ENCODE measurements at regions not wholly inside any gene's neighbourhood (a gene's known extent, or its start where the extent isn't known, plus 50 kb on each side); places are given as distances from the start of the nearest gene placed in this dataset.
A peak's percentile ranks its signal among the peaks of the same experiment; 100 is the strongest.

DNA sequence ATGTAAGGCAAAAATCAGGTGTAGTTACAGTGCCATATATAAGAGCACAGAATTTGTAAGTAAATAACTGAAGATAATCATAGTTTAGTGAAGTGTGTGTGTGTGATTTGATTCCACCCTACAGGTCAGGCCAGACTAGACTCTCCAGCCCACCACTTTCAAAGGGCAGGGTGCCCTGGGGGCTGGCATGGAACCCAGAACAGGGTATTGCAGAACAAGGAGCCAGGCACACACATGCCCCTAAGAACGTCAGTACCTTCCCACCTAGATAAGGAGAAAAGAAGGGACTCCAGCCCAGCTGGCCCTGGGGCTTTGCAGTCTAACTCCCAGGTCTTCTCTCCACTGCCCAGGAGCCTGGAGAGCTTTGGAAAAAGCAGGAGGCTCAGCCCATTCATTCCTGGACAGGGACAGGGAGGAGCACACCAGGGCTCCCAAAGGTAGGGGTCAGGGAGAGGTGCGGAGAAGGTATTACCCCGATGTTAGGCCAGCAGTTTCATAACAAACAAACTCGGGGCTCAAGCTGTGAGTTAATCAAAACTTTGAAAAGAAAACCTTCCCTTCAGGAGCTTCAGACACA, 149.7 kb upstream of the VANGL1 start:
- no peak for DNase-seq (ENCODE audit: low spot score)

DNA sequence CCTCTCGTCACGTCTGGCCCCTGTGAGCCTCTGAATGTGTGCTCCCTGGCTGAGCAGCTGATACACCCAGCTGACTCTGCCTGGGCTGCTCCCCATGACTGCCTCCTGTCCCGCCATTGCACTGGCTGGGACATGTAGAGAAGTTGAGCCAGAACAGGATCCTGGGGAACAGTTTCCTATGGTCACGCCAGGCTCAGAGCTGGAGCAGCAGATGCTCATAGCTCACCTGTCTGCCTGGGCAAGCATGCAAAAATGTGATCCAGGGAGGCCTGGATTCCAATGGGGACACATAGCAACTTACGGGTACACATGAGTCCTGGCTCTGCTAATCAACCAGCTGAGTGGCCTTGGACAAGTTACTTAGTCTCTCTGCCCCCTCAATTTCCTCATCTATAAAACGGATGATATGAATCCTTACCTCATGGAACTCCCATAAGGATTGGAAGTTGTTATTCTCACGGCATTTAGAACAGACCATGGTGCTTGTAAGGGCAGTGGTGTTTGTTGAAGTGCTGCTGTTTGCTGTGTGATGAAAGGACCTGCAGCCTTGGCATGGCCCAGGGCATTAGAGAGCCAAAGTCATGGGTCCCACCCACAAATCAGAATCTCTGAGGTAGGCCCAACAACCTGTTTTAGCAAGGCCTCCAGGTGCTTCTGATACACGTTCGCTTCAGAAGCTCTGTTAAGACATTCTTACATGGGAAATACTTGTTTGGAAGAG, 150.3 kb upstream of the VANGL1 start:
- no peak for DNase-seq (ENCODE audit: low spot score)

DNA sequence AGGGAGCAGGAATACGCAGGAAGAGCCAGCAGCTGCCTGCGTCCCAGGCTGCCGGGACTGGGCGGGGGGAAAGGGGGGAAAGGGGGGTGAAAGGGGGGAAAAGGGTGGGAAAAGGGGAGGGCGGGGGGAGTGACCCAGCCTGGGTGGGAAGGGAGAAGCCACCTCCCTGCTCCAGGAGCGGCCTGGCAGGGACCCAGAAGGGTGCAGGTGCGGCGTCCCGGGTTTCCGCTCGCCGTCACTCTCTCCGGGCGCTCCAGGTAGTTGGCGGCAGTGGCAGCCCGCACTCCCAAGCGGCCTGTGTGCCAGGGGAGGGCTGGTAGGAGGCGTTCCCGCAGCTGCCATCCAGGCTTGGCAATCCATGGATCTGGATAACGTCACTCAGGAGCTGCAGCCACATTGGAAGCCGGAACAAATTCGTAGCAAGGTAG, 141.0 kb upstream of the NGF start:
- no peak for DNase-seq (ENCODE audit: low spot score)

DNA sequence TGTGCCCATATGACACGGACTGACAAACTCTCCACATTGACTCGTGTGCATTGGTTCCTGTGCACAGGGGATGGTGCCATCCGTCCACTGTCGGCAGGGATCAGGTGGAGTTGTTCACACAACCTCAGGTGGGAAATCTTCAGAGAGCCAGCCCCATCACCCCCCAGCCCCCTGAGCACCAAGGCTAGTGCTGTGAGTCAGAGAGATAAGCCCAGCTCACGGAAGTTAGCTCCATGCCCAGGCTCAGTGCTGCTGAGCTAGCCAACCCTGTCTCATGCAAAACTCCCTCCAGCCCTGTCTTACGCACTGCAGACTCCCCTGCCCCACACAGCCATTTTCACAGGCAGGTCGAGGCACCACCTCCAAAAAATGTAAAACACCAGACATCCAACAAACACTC, 139.0 kb upstream of the NGF start:
- no peak for DNase-seq (ENCODE audit: low spot score)

DNA sequence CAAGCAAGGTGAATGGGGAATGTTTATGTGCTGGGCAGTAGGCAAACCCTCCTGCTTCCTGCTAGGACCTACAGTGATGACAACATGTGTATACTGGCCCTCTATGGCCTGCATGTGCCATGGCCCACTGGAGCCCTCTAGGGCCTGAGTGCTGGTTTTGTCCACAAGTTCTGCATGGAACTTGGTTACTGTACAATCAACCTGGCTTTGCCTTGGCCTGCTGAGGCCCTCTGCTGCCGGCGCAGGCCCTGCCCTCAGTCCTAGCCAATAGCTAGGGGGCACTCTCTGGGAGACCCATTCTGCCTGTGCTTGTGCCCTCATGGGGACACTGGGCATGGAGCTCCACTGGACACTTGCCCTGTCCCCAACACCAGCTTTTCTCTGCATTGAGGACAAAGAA, 138.6 kb upstream of the NGF start:
- peak; percentile 41 for DNase-seq (ENCODE audit: low spot score)

DNA sequence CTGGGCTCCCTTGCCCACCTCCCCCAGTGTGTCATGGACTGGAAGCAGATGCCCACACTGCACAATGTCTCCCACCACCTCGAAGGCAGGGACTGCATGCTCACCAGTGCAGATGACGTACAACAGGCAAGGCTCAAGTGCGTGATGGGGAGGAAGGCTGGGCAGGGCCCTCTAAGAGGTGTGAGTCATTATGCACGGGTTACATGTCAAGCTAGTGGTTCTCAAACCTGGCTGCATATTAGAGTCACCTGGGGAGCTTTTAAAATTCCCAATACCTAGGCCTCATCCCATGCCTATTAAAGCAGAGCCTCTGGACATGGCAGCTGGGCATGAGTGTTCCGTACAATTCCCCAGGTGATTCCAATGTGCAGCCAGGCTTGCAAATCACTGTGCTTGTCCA, 137.9 kb upstream of the NGF start:
- no peak for DNase-seq (ENCODE audit: low spot score)

DNA sequence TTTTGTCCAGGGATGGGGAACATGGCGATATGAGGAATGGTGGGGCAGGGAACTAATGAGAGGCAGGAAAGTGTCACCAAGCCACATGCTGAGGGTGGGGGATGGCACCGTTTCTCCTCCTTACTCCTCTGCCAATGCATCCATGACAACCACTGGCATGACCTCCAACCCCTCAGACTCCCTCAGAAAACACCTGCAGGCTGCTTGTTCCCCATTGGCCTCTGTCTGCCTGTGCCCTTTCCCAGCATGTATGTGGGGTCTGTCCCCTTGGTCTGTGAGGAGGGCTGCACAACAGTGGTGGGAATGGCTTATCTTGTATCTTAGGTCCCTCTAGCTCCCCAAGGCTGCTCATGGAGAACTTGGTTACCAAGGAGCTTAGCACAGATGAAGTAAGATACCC, 137.2 kb upstream of the NGF start:
- no peak for DNase-seq (ENCODE audit: low spot score)

DNA sequence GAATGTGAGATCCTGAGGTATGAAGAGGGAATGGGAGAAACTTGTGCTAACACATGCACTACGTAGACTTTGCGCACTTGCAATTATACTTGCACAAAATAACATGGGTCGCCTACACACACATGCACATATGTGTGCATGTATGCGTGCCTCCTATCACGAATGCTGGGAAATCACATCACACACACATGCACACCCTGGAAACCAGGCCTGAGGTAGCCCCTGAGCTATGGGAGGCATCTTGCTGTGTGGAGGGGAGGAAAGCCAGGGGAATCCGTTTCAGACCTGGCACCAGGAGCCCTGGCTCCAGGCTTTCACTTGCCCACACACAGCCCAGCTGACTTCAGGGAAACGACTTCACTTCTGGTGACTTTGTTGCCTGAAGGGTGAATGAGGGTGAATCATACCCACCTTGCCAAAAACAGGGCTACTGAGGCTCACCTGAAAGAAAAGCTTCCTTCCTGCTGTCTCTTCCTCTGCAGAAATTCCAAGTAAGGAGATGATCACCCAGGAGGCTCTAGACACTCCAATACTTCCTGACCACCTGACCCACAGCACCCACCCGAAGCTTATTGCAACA, 136.0 kb upstream of the NGF start:
- DNase-seq (ENCODE audit: low spot score) = no peak

DNA sequence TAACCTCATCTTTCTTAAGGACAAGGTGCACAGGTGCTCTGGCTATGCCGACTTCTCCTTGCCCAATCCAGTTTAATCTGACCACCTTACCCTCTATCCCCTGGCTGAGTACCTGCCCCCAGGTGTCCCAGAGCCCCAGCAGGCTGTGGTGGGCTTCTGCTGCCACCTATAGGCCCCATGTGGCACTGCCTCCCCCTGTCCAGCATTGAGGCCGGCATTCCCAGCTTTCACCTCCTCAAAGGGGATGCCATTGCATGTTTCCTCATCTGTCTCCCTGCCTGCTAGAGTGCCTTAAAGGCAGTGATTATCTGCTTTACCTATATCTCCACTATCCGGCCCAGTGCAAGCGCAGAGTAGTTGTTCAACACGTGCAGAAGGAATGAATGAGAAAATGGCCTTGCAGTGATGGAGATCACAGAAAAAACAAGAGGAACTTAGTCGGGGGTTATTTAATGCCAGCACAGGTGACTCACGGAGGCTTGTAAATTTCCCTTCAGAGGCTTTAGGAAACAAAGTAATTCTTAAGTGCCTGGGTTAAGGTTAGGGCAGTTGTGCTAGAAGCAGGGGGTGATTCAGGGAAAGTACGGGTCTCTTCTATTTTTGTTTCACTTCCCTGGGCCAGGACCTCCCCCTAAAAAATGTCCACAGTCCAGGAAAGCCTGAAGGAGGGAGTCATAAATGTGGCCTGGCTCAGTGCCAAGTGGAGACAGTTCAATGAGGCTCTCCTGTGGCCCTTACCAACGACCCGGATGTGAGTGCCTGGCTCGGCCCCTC, 131.8 kb upstream of the NGF start:
- DNase-seq (ENCODE audit: low spot score) = peak; percentile 66

DNA sequence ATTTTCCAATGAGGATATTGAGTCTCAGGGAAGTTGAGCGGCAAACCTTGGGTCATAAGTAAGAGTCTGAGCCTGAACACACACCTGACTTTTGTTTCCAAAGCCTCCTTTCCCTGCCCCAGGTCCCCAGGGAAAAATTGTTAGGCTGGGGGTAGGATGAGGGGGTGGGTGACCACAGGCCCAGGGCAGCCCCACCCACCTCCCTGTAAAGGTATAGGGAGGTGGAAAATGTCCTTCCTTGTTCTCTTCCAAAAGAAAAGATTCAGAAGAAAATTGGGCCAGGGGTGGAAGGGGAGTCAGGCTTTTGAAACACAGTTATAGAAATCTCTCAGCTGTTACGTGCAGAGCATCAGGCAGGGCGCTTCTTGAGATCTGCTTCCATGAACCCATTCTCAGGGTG, 129.7 kb upstream of the NGF start:
- no peak for DNase-seq (ENCODE audit: low spot score)

DNA sequence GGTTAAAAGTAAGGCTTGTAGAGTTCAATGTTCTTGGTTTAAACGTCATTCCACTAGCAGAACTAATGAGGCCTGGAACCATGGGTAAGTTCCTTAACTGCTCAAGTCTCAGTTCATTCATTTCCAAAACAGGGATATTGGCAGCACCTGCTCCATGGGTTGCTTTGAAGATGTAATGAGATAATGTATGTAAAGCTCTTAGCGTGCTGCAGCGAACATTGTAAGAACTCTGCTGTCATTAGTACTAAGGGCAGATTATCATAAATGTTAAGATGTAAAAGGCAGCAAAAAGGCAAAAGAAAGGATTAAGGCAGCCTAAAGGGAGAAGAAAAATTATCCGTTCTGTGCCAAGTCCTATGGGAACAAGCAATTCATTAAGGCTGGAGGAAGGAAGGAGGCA, 129.1 kb upstream of the NGF start:
- DNase-seq (ENCODE audit: low spot score) = no peak

DNA sequence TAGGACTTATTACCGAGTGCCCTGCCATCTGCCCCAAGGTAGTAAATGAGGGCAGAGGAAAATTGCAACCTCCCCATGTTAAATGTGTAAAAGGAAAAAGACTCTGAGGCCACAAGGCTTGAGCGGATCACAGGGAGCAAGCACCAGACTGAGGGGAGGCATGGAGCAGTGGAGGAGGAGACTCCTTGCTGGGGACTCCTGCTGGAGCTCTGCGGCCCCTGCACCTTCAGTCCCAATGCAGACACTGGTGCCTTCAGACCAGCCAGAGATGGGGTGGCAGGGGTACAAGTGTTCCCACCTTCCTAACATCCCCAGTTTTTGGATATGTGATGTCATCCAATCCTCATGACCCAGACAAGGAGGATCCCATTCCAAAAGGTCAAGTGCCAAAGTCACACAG, 128.4 kb upstream of the NGF start:
- DNase-seq (ENCODE audit: low spot score) = peak; percentile 34

DNA sequence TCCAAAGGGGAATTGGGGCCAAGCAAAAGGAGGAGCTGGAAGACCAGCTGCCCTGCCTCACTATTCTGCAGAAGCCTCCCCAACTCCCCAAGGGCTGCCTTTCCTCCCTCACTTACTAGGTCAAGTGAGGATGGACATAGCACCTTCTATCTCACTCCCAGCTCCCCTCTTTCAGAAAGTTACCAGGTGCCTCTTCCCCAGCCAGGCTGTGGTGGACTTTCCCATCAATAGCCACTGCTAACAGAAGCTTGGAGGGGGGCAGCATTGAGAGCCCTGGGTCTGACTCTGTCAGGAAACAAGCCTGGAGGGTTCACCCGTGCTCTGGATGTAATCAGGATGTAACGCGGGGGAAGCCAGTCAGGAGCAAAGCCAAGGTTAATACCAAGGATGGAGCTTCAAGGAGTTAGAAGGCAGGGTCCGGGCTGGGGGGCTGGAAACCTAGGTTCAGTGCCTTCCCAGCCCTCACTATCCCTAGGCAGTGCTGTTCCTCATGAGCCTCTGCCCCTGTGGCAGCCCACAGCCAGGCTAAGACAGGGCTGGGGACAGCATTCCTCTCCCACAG, 127.8 kb upstream of the NGF start:
- no peak for DNase-seq (ENCODE audit: low spot score)

DNA sequence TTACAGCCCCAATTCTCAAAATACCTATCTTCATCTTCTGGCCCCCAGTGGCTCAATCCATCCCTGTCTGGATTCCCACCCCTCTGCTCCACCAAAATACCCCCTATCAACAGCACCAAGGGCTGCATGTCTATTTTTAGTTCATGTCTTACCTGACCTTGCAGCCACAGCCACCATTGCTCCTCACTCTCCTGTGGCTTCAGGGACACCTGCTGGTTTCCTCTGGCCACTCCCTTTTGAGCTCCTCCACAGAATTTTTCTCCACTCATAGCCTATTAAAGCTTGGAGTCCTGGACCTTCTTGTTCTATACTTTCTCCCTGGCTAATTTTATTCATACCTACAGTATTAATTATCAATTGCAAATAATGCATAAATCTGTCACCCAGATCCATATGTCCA, 125.3 kb upstream of the NGF start:
- no peak for DNase-seq (ENCODE audit: low spot score)

DNA sequence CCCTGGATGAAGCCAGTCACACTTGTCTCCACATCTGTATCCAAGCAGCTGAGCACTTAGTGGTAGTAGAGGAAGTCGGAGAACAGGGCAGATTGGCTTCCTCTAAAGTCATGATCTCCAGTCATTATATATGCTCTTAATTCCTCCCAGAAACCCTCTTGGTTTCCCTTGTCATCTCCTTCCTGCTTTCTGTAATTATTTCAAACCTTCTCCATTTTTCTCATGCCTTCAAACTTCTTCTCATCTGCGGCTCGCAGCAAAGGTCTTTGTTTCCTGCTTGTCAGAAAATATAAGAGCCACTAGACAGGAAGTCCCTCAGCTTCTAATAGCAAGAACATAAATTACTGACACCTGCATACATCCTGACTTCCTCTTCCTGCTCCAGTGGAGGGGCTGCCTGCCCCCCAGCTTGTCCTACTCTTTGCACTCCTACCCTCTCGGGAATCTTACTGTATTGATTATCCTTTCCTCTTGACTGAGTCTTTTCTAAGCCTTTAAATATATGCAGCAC, 124.6 kb upstream of the NGF start:
- DNase-seq (ENCODE audit: low spot score) = no peak

DNA sequence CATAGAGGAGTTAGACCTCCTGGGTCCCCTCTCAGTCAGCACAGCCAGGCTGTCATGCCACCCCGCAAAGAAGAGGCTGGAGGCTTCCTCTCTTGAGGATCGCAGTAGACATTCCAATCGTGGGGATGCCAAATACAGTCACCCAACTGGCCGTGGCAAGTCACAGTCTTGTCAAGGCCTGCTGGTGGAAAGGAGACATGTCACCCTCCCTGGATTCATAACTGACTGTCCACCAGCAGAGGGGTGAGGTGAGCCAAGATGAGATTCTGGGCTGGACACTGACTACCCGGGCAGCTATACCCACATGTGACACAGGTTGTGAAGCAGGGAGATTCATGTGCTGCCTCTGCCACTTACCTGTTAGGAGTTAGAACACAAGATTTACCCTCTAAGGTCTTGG, 123.5 kb upstream of the NGF start:
- no peak for DNase-seq (ENCODE audit: low spot score)

DNA sequence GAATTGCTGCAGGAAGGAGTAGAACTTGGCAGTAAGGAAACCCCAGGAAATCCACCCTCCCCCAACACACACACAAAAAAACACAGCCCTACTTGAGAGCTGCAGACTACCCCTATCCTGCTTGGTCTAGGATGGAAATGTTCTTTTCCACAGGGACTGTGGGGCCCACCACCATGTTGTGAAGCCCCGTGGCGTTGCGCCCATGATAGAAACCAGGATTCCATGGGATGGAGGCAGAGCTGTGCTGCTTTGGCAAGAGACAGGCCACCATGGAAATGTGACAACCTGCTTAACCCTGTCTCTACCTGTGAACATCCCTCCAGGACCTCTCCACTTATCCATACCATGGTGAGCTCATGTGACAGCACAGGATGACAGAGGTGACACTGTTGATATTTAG, 121.1 kb upstream of the NGF start:
- DNase-seq (ENCODE audit: low spot score) = no peak

DNA sequence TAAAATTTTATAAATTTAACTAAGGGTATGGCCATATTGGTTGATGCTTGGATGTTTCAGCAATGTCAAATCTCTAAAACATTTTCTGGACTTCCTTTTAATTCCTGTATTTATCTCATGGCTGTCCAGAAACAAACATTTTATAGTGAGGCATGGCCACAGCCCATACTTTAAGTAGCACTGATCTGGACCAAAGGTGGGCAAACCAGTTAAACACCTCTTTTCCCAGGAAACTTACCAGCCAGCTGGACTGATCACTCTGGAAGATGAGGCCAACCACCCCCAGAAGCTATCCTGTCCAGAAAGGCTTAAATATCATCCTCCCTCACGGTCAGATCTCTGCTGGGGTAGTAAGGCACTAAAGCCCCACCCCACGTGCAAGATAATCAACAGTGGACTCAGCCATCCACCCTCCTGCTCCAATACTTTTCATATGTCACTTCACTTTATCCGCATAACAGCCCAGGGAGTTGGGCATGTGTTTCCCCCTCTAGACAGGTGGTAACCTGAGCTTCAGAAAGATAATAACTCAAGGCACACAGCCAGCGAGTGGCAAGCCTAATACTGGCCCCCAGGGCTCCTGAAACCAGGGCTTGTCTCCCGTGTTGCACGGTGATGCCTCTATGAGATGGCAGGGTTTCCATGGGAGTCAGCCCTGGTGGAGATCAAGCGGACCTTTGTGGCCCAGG, 120.5 kb upstream of the NGF start:
- no peak for DNase-seq (ENCODE audit: low spot score)

DNA sequence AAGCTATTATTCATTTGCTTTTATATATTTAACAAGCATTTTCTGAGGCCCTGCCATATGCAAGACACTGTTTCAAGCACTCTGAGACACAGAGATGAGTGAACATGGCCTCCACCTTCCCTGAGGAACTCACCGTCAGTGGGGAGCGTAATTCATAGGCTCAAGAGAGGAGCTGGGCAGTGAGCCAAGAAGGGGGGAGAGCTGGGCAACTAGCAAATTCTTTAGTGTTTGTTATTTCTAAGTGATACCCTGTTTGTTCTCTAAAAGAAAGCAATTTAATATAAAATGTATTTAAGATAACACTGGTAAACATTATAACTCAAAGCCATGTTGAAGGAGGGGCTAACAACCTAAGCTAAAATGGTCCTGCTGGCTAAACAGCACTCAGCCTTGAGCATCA, 119.2 kb upstream of the NGF start:
- DNase-seq (ENCODE audit: low spot score) = no peak

DNA sequence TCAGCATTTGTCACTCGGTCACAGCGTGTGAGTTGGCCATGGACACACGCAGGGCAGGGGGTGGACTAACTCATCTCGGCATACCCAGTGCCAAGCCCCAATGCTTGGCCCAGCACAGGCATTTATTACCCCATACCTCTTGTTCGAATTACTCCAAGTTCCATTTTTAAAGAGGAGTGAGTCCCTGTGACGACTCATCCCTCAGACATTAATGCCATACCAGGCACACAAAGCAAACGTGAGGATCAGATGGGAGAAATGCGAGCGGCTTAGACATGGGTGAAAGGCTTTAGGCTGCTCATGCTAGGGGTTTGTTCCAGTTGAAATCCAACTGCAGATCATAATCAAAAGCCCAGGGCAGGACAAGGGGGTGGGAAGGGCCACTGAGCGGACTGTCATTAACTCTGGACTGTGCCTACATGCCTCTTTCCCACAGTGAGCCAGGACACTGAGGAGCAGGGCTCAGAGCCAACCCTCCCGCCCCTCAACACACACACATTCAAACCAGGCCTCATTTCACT, 118.5 kb upstream of the NGF start:
- DNase-seq (ENCODE audit: low spot score) = peak; percentile 67

DNA sequence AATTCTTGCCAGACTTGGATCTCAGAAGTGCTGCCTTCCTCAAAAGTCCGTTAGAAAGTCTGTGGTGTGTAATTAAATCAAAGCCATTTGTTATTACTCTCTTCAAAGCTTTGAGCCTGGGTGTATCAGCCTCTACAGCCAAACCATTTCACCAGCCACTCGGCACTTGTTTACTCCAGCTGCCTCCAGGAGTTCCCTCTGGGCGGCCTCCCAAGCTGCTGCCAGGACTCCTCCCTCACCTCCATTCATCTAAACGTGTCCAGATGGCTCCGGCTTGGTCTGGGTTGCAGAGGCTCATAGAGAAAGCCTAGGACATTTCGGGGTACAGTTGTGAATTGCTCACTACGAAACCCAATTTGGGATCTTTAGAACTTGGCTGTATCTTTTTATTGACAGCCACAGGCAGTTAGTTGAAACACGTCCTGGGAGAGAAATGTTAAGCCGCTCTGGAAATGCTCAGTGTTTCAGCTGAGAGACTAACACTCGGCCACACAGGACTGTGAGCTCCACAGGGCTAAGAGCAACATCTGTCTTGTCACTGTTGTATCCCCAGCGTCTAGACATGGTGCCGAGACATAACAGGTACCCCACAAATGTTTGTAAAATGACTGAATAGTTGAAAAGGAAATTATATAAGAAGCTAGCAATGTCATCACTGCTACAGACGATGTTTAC, 116.9 kb upstream of the NGF start:
- peak; percentile 46 for DNase-seq (ENCODE audit: low spot score)

All from AG08395 (cell line).